Small intestine (tissue), 7 donors: ENCODE measurements at regions not wholly inside any gene's neighbourhood (a gene's known extent, or its start where the extent isn't known, plus 50 kb on each side); places are given as distances from the start of the nearest gene placed in this dataset.
"Not testable (repeated sequence)": the region's sequence is repeated elsewhere in the genome, so short reads cannot be mapped to it uniquely, and the experiment has no call there.

Experiments used
- DNase-seq, 2 donors: peaks; one replicate each; pipeline versions ENCODE4 v3.0.0 to v3.0.0-alpha.2; 2013
- FAIRE-seq: peaks from 2 replicates; lab custom pipeline; 2012; peaks lifted over from hg19 to GRCh38; lab: Jason Lieb, UNC
- H3K27ac ChIP-seq, 3 donors: one replicate each; pipeline ENCODE4 v1.5.1; 2013; ENCODE audit warnings: low read length in 2 of 3, mild to moderate bottlenecking in 2 of 3, control low read depth in 1 of 3, inconsistent platforms in 1 of 3, low read depth in 1 of 3, moderate library complexity in 1 of 3
- H3K27me3 ChIP-seq, 3 donors: one replicate each; pipeline ENCODE4 v1.6.1; 2013; ENCODE audit warnings: low read length in 3 of 3, inconsistent platforms in 1 of 3; ENCODE audit not compliant: control insufficient read depth in 3 of 3, insufficient read depth in 3 of 3
- H3K36me3 ChIP-seq, 3 donors: one replicate each; pipeline ENCODE4 v1.6.1; 2013; ENCODE audit warnings: low read length in 3 of 3, inconsistent platforms in 1 of 3, low read depth in 1 of 3, mild to moderate bottlenecking in 1 of 3, moderate library complexity in 1 of 3; ENCODE audit not compliant: control insufficient read depth in 3 of 3, insufficient read depth in 2 of 3
- H3K4me1 ChIP-seq, 3 donors: one replicate each; pipeline ENCODE4 v1.6.1; 2013; ENCODE audit warnings: low read length in 2 of 3, inconsistent platforms in 1 of 3, low read depth in 1 of 3, mild to moderate bottlenecking in 1 of 3, moderate library complexity in 1 of 3; ENCODE audit not compliant: control insufficient read depth in 3 of 3, insufficient read depth in 2 of 3
- H3K4me3 ChIP-seq, 3 donors: one replicate each; pipeline ENCODE4 v1.5.1; 2013; ENCODE audit warnings: low read length in 3 of 3, control low read depth in 1 of 3, inconsistent platforms in 1 of 3, low read depth in 1 of 3, mild to moderate bottlenecking in 1 of 3, moderate library complexity in 1 of 3
- H3K9me3 ChIP-seq, 2 donors: one replicate each; pipeline ENCODE4 v1.6.1; 2013; ENCODE audit warnings: low read depth in 1 of 2, low read length in 1 of 2; ENCODE audit not compliant: control insufficient read depth in 2 of 2, insufficient read depth in 1 of 2
- WGBS, 3 donors: extraction: QIAGEN DNeasy Blood & Tissue Kit; methylation state at CpG; one replicate each; pipeline ENCODE4 v1.1.7; 2013; 5-methylcytosine and 5-hydroxymethylcytosine counted together
- donor health status: healthy with polysubstance abuse.
- donor health status: control.
- donor health status: control.
- donor health status: Bipolar disorder and iron deficiency.
- donor health status: healthy.

DNA sequence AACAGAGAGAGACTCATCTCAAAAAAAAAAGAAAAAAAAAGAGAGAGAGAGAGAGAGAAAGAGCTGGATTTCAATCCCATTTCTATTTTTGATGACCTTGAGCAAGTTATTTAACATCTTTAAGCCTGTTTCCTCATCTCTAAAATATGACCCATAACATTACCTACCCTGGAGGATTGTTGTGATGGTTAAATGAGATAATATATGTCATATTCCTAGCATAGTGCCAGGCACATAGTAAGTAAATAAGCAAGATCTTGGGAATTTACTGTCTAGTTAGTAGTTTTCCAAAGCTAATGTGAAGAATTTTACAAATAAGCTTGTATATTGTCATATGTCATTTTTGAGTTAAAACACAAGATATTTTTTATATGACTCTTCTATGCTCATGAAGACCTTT is 236.5 kb downstream of the PHLDA1 start:
- Histone ChIP-seq H3K36me3 (no peaks in the 10 kb centered on the region), H3K27ac (no peak overlapping the region), H3K9me3 (no peaks in the 10 kb centered on the region), H3K4me3 (no peak overlapping the region), H3K4me1 (no peaks in the 10 kb centered on the region), H3K27me3 (no peaks in the 10 kb centered on the region)
- FAIRE-seq (no peak), DNase-seq (no peak)

DNA sequence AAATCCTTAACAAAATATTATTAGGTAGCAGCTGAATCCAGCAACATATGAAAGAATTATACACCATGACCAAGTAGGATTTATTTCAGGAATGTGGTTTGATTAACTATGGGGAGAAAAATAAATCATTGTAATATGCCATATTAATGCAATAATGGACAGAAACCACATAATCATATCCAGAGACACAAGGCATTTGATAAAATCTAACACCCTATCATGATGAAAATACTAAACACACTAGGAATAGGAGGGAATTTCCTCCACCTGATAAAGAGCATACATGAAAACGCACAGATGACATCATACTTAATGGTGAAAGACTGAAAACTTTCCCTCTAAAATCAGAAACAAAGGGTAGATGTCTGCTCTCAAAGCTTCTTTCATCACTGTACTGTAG is 238.9 kb downstream of the PHLDA1 start:
- no peak for FAIRE-seq
- DNase-seq: no peak
- no peaks in the 10 kb centered on the region for H3K4me1 ChIP-seq
- H3K27ac ChIP-seq: no peak overlapping the region
- H3K4me3 ChIP-seq: no peak overlapping the region
- H3K27me3 ChIP-seq: no peaks in the 10 kb centered on the region
- H3K36me3 ChIP-seq: no peaks in the 10 kb centered on the region
- H3K9me3 ChIP-seq: no peaks in the 10 kb centered on the region
- 0% methylated on average over 1 of the region's 1 CpG for WGBS, 3 donors

DNA sequence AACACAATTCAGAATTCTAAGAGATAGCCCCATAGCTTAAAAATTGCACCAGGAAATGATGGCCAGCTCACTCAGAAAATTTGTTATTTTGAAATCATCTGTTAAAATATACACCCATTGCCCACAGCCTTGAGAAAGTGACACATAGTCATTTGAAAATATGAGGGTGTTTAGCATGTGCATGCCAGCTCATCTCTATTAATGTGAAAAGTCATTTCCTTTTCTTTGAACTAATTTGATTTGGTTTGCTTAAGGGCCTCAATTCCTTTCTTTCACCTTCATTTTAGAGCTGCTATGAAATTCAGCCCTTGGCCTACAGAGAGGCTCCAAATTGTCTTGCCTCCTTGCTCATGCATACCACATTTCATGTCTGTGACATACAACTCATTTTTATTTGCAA is 241.4 kb downstream of the PHLDA1 start:
- H3K4me3 ChIP-seq: no peak overlapping the region
- no peak overlapping the region for H3K27ac ChIP-seq
- no peak for FAIRE-seq
- no peaks in the 10 kb centered on the region for H3K4me1 ChIP-seq
- no peaks in the 10 kb centered on the region for H3K9me3 ChIP-seq
- no peaks in the 10 kb centered on the region for H3K27me3 ChIP-seq
- H3K36me3 ChIP-seq: no peaks in the 10 kb centered on the region
- DNase-seq: no peak

DNA sequence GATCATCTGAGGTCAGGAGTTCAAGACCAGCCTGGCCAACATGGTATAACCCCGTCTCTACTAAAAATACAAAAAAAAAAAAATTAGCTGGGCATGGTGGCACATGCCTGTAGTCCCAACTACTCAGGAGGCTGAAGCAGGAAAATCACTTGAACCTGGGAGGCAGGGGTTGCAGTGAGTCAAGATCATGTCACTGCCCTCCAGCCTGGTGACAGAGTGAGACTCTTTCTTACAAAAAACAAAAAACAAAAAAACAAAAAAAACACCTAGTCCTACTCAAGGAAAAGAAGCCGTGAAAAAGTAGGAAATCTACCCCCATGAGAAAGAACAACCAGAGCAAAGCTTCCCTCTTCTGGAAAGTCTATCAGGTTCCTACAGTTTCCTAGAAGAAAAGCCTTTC is 244.4 kb downstream of the PHLDA1 start:
- not testable (repeated sequence) for H3K27ac ChIP-seq, H3K27me3 ChIP-seq, DNase-seq, H3K4me1 ChIP-seq, FAIRE-seq, H3K36me3 ChIP-seq, H3K9me3 ChIP-seq, H3K4me3 ChIP-seq
- WGBS, 3 donors: 95 to 98% (median 98%) methylated on average over 2 of the region's 2 CpGs

DNA sequence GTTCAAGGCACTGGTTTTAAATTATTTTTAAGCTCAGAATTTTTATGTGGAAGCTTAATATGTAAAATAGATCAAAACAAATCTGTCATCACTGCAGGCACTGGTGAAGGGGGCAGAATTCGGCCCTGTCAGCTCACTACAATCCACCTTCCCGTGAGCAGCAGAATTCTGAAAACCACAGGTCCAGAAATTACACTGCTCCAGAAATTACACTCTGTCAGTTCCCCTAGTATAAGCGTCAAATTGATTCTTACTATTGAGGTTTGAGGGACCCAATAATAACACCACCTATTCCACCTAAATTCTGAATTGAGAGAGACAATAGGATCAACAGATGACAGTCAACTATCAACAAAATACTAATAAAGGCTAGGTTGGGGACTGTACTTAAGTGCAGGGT is 245.5 kb downstream of the PHLDA1 start:
- Histone ChIP-seq H3K4me1 (no peaks in the 10 kb centered on the region), H3K27ac (no peak overlapping the region), H3K4me3 (no peak overlapping the region), H3K9me3 (no peaks in the 10 kb centered on the region), H3K36me3 (no peaks in the 10 kb centered on the region), H3K27me3 (no peaks in the 10 kb centered on the region)
- DNase-seq: no peak
- WGBS, 3 donors: 77 to 91% (median 84%) methylated on average over 3 of the region's 3 CpGs
- no peak for FAIRE-seq

DNA sequence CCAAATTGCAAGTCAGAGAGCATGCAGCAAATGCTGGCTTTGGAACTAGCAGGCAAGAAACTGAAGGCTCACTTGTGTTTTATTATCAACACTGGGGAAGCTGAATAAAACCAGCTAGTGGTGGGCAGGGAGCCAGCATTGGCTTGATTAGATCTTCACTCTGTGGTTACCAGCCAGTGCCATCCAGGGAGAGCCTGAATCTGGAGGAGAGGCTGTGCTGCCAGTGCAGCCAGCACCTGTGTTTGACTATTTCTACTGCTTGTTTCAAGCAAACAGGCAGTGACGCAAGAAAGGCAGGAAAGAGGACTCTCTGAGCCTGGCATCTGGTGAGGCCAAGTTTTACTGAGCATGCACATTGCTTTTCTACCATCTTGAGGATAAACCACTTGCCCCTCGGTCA is 247.0 kb downstream of the PHLDA1 start:
- no peak overlapping the region for H3K27ac ChIP-seq
- peaks cover 0 to 3% (median 0%) of the 10 kb centered on the region in 3 donors for H3K4me1 ChIP-seq
- H3K9me3 ChIP-seq: no peaks in the 10 kb centered on the region
- DNase-seq (peak in 1 of 2 donors; percentile 22), FAIRE-seq (no peak)
- no peak overlapping the region for H3K4me3 ChIP-seq
- no peaks in the 10 kb centered on the region for H3K27me3 ChIP-seq
- H3K36me3 ChIP-seq: no peaks in the 10 kb centered on the region
- WGBS, 3 donors: 61 to 63% (median 62%) methylated on average over 2 of the region's 2 CpGs

DNA sequence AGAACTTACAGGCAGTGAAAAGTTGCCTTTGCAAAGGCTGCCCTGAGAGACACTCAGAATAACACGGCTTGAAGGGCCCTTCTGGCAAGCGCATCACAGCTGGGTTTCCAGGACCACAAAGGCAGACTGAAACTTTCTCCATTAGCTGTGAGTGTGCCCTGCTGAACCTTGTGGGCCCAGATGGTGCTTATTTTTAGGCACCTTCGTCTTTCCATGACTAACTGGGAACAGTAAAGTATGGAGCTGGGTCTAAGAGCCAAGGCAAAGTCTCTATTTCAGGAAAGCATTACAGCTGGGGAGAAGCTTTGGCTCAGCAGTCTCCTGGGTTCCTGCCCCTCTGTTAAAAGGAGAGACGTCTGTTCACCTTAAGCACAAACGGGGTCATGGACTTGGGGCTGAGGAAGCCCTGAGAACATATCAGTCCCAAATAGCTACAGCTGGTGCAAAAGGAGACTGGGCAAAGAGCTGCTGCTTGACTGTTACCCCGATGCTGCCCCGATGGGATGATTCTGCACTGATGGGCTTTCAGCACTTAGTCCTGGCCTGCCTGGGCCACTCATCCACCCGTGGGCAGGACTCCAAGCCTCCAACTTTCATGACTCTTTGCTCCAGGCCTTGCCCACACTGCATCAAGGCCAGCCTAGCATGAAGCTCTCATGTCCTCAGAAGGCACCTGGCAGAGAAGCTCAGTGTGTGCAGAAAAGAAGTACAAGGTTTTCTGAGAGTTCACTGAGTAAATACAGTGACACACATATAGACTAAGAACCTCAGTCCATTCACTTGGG is 248.3 kb downstream of the PHLDA1 start:
- WGBS, 3 donors: 68 to 86% (median 75%) methylated on average over 8 of the region's 8 CpGs
- H3K27ac ChIP-seq: no peak overlapping the region
- no peaks in the 10 kb centered on the region for H3K27me3 ChIP-seq
- FAIRE-seq (no peak), DNase-seq (no peak)
- peaks cover 0 to 3% (median 0%) of the 10 kb centered on the region in 3 donors for H3K4me1 ChIP-seq
- H3K36me3 ChIP-seq: no peaks in the 10 kb centered on the region
- H3K4me3 ChIP-seq: no peak overlapping the region
- H3K9me3 ChIP-seq: no peaks in the 10 kb centered on the region

DNA sequence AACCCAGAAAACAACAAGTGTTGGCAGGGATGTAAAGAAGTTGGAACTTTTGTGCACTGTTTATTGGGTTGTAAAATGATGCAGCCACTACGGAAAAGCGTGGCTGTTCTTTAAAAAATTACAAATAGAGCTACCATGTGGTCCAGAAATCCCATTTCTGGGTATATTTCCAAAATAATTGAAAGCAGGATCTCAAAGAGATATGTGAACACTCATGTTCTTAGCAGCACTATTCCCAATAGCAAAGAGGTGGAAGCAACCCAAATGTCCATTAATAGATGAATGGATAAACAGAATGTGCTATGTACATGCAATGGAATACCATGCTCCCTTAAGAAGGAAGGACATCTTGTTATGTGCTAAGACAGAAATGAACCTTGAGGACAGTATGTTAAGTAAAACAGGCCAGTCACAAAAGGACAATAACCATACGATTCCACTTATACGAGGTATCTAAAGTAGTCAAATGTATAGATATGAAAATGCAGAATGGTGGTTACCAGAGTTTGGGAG is 249.5 kb downstream of the PHLDA1 start:
- H3K27ac ChIP-seq: no peak overlapping the region
- DNase-seq (no peak), FAIRE-seq (no peak)
- H3K27me3 ChIP-seq: no peaks in the 10 kb centered on the region
- no peaks in the 10 kb centered on the region for H3K36me3 ChIP-seq
- H3K9me3 ChIP-seq: no peaks in the 10 kb centered on the region
- H3K4me3 ChIP-seq: no peak overlapping the region
- WGBS, 3 donors: 69 to 88% (median 71%) methylated on average over 4 of the region's 4 CpGs
- peaks cover 0 to 3% (median 0%) of the 10 kb centered on the region in 3 donors for H3K4me1 ChIP-seq
